GM21447 (cell line): ENCODE measurements at regions not wholly inside any gene's neighbourhood (a gene's known extent, or its start where the extent isn't known, plus 50 kb on each side); places are given as distances from the start of the nearest gene placed in this dataset.
A peak's percentile ranks its signal among the peaks of the same experiment; 100 is the strongest.

Experiments used
- ATAC-seq: cut with Tn5 transposase; IDR thresholded peaks from one replicate; pipeline ENCODE4 v1.9.1; 2021; ENCODE audit not compliant: unreplicated experiment

DNA sequence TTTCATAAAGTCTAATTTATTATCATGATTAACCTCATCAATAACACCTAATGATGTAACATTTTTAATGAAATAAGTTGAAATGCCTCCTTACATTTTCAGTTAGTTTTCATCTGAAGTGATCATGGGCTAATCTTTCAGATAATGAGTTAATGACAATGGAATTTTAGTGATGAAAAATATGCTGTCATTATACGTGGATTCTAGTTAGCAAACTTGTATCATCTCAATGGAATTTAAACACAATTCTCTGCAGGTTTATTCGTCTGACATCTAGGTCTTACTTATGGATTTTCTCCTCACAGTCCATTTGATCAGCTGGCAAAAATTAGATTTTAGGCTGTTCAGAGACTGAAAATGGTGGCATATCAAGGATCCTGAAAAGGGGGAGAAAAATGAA, 885.0 kb downstream of the SLC4A3 start:
- ATAC-seq = no peak

DNA sequence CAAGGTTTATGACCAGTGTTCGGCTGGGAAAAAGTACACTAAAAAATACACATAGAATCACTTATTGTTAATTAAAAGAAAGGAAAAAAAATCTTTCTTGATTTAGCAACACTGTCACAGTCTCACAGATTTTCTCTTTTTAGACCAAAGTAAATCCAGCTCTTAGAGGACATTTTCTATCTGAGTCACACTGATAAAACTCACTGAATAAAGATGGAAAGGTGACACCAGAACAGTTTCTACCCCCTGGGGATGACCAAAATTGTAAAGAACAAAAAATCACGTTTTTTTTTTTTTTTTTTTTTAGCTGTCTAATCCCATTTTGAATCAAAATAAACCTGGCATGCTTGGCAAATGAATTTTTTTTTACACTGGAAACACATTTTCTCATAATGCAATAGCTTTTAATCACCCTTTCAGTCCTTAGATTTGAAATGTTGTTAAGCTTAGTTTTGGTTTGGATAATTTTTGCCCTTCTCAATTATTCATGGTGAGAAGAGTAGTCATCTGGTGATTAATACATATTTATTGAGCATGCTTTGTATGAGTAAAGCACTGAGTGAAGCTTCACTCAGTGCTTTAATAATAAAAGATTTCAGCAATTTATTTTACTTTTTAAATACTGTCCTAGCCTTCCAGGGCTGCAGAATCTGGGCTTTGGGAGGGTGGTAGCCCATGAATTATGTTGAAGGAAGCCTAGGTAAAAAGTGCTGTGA, 886.3 kb downstream of the SLC4A3 start:
- no peak for ATAC-seq

DNA sequence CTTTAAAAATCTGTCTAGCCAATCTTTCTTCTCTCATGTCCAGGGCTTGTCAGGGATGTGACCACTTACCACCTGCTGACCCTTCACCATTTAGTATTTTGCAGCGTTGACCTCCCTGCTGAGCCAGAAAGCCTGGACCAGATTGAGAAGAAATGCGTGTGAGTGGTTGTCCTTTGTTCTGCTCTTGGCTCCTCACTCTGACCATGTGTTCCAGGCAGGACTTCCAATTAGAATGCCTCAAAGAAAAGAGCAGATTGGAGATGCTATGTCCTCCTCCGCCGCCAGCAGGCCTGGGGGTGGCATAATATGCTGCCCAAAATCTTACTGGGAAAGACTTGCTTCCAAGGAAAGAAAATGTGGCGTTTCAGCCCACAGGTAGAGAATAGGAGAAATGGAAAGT, 894.1 kb downstream of the SLC4A3 start:
- ATAC-seq = no peak

DNA sequence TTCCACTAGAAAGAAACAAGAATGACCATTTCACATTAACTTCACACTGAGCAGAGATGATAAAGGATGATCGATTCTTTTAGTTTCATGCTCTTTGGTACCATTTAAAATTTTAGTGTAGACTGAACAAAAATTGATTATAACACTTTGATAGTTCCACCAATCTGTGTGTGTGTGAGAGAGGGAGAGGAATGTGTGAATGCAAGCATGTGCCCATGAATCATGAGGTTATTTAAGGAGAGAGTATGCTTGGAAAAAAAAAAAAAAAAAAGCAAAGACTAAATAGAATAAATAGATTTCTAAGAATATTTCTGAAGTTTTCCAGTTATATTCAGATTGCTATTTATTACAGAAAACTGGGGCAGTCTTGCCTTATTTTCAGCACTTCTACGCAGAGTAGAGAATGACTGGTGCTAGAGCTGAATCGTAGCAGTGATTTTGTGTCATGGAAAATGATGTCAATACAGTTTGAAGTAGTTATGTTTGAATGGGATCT, 900.8 kb downstream of the SLC4A3 start:
- ATAC-seq = no peak

DNA sequence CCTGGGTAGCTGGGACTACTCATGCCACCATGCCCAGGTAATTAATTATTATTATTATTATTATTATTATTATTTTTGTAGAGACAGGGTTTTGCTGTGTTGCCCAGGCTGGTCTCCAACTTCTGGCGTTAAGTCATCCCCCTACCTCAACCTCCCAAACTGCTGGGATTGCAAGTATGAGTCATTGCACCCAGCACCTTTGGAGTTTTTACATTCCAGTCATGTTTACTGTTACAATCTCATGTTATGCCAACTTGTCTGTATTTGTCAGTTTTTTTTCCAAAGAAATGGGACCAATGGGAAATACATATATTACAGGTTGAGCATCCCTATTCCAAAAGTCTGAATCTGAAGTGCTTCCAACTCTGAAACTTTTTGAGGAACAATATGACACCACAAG, 903.8 kb downstream of the SLC4A3 start:
- no peak for ATAC-seq

DNA sequence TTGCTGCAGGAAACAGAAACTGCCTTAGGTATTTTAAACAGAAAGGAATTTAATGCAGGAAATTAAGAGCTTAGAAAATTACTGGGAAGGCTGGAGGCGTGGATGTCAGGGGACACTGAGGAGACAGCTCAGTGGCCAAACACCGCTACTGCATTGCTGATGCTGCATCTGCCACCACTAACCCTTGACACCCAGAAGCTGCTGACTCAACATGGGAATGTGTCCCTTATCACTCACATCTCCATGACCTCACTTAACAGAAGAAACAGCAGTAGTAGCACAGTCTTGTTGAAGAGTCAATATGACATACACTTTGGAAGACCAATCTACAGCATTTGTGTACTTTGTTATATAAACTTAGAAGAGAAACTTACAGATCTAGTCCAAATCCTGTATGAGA, 906.1 kb downstream of the SLC4A3 start:
- ATAC-seq = peak; percentile 74

DNA sequence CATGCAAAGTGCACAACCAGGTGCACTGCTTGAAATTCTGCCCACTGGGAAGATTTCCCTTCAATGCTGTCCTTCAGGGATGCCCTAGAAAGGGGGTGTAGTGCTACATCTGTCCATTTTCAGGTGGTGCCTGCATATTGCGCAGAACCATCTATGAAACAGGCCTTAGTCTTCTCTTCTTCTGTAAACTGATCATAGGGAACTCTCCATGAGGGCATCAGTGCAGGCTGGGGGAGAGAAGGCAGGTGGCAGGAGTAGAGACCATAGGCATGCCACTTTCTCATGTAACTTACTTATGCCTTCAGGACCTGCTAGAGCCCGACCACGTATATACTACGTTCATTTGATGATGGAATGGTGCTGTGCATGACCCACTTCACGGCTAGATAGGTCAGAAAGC, 912.1 kb downstream of the SLC4A3 start:
- ATAC-seq = no peak

DNA sequence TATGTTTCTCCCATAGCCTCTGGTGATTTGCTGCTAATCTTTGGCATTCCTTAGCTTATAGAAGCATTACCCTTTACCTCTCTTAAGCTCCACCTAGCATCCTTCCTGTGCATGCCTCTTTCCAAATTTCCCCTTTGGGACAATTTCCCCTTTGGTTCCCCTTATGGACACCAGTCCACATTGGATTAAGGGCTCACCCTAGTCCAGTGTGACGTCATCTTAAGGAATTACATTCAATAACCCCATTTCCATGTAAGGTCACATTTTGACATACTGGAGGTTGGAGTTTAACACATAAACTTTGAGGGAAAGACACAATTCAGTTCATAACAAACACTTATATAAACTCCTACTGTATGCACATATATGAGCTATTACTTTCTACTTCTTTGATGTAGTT, 916.6 kb downstream of the SLC4A3 start:
- ATAC-seq = no peak

DNA sequence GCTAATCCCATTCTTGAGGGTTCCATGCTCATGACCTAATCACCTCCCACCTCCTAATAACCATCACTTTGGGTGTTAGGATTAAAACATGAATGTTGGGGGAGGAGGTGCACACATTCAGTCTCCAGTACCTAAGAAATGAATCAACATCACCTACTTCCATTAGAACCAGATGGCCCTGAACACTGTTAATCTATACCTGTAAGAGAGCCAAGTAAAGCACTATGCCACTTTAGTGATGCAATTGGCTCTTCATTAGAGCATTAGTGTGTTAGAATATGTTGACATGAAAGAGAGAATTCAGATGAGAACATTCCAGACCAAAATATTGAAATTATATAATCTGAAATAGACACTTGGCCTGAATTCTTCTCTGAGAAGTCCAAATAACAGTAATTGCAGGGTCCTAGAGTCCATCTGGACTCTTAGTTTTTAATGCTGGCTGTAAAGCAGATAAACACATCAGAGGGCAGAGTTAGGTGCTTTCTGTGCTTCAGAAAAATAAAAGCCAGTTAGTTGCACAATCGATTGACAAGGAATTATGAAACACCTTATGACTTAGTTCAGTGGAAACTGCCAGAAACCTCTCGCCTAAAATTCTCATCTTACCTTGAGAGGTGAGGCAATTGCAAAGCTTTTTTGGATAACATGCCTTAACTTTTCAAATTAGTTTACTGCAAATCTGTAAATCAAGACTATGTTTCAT, 923.7 kb downstream of the SLC4A3 start:
- no peak for ATAC-seq

DNA sequence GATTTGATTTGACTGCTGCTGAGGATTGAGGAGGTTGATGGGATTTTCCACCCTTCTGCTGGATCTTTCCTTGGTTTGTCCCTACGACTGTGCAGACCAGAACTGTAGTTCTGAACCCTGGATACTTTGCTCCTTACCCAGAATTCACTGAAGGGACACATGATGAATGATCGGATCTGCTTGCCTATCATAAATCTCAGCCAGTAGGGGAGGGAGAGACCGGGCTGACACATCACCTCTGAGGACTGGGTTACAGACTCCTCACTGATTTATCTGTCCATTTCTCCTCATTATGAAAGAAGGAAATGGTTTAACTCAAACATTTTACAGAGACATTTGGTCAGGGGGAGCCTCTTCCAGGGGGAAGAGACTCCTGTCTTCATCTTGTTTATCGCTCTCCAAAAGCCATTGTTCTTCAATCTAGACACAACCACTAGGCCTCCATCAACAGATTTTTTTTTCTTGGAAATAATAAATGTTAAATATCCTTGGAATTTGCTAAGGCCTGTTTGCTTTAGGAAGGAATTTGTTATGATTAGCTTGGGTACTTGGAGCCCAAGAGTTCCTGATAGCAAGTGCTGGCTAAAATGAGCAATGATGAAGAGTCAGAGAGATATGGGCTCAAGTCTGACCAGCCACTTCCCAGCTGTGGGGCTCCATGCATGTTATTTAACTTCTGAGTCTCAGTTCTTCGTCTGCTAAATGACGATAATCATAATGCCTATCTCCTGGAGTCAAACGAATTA, 925.5 kb downstream of the SLC4A3 start:
- no peak for ATAC-seq

DNA sequence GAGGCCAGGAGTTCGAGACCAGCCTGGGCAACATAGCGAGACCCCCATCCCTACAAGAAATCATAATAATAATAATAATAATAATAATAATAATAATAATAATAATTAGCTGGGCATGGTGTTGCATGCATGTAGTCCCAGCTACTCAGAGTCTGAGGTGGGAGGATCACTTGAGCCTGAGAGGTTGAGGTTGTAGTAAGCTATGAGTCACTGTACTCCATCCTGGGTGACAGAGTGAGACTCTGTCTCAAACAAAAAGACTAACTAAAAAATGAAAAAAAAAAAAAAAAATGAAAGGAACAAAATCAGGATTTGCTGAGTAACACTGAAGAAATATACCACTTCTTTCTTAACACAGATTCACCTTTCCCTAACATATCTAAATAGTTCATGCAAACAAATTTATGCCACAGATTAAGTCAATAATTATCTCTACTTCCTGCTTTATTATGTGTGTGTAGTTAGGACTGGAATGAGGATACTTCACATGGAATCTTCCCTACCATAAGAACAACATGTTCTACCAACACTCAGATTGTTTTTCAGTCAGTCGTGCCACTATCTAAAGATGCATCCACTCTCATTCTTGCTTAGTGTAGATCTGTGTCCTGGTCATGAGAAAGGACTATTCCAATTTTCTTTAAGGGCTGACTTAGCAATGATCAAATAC, 928.7 kb downstream of the SLC4A3 start:
- ATAC-seq = no peak

DNA sequence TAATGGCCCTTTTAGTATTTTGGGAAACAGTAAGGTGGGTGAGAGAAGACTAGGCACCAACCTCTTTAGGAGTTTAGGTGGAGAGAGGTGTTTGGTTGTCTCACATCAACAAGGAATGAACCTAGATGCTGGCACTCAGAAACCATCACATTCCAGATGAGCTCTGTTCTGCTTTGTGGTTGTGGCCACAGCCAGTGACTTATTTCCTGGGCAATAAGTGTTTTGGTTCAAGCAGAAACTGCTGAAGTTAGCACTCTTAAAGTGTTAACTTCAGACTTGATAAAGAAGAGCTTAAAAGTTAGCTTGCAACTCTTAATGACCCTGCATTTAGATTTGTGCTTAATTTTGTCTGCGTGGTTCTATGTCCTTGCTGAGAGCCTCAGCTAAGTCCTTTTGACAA, 929.2 kb downstream of the SLC4A3 start:
- ATAC-seq = no peak

DNA sequence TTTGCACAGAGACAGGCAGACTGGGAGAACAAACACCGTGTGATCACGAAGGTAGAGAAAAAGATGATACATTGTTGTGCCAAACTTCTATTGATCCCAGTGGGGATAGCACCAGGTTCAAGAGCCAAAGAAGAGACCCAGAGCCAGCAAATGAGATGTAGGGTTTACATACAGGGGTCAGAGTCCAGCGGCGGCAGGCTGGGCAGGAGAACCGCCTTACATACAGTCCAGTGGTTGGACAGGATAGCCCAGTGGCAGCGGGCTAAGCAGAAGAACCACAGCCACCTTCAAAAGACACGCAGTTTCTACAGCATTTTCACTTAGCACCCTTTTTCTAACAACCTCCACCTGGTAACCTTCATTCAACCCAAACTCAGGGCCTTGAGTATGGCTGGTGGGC, 932.8 kb downstream of the SLC4A3 start:
- ATAC-seq = no peak

DNA sequence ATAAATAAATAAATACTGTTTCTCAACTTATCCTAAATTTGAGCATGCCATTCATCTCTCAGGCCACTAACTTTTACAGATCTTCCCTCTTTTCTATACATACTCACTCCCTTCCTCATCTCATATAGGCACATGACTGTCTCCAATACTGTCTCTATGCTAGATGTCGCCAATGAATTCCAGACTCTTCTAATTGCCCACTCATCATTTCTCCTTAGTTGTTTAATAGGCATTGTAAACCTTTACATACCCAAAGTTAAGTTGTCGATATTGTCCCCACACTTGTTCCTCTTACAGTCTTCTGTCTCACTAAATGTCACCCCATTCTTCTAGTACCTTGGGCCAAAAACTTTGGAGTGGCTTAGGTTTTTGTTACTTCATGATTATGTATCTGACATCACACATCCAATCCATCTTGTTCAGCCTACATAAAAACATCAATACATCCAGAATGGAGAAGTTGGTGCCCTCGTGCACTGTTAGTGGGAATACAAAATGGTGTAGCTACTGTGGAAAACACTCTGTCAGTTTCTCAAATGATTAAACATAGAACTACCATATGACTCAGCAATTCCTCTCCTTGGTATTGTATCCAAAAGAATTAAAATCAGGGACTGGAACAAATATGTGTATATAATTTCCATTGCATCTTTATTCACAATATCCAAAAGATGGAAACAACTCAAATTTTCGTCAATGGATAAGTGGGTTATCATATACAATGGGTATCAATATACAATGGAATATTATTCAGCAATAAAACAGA, 935.1 kb downstream of the SLC4A3 start:
- ATAC-seq = no peak

DNA sequence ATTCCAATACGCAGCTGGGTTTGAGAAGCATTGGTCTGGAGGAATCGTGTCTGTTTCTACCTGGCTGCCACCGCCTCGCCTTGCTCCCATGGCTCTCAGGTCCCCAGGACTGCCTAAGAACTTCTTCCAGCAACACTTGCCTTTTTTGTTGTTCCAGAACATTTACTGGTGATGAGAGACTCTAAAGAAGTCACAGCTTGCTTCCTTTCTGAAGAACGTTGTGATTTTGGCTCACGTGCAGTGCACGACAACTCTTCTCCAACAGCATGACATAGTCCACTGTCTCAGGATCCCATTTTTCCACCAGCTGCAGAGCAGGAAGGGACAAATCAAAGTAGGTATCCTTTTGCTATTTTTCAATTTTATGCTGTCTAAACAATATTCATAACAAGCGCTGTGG, 940.9 kb downstream of the SLC4A3 start:
- ATAC-seq = no peak

DNA sequence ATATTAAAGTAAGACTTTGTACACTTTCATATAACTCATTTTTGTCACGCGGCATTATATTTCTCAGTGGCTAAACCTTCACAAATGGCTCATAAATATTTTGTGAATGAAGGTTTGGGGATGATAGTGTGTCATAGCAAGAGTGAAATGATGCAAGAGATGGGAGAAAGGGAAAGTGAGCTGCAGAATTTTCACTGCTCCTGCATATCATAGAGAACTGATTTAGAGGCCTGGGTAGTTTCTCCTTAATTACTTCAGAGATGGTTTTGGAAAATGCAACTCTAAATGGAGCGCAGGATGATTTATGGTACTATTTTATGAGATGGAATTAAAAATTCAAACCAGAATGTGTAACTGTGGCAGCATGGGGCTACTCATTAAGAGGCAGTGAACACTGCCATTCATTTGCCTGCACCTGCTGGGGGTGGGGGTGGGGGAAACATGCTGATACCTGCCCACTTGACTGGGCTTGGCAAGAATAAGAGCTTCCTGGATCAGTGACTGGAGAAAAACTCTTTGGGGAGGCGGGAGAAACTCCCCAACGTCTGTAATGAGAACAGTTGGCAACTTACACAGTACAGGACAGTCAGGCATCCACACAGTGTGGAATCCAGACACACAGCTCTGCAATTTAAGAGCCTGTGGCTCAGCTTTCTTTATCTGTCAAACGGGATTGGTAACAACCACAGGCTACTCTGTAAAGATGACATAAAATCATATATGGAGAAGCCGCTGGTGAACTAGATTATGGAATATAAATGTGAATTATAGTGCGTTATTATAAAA, 941.9 kb downstream of the SLC4A3 start:
- ATAC-seq = no peak

DNA sequence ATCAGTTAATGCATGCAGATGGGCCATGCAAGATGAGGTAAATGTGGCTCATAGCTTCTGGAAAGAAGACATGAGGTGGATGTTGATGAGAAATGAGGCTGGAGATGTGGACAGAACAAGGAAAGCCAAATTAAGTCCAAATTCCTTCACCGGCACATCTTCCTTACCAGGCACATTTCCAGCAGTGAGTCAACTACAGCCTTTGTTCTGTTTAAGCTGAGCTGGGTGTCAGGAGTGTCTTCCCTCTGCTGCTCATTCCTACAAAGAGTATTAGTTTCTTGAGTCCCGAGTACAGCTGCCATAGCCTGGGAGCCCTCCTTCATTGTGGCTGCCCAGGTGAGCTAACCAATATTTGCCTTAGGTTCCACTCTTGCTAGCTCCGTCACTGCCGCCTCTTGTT, 945.0 kb downstream of the SLC4A3 start:
- ATAC-seq = no peak

DNA sequence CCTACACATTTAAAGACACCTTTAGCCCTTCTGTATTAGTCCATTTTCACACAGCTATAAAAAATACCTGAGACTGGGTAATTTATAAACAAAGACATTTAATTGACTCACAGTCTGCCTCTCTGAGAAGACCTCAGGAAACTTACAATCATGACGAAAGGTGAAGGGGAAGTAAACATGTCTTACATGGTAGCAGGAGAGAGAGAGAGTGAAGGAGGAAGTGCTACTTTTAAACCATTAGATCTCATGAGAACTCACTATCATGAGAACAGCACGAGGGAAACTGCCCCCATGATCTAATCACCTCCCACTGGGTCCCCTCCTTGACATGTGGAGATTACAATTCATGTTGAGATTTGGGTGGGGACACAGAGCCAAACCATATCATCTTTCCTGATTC, 946.6 kb downstream of the SLC4A3 start:
- no peak for ATAC-seq

DNA sequence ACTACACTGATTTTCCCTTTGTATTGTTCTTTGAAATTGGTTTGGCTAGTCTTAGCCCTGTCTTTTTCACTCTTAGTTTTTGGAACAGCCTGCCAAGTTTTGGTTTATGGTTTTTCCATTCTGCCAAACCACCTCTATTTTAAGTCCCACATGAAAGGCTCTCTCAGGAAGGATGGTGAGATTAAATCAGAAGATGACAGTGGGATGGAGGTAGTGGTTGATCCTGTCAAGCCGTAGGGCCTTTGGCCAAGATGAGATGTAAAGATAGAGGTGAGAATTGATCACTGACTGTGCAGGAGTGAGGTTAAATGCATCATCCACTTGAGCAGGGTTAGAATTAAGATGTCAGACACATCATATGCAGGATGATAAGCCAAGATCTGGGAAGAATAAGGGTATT, 948.5 kb downstream of the SLC4A3 start:
- no peak for ATAC-seq

DNA sequence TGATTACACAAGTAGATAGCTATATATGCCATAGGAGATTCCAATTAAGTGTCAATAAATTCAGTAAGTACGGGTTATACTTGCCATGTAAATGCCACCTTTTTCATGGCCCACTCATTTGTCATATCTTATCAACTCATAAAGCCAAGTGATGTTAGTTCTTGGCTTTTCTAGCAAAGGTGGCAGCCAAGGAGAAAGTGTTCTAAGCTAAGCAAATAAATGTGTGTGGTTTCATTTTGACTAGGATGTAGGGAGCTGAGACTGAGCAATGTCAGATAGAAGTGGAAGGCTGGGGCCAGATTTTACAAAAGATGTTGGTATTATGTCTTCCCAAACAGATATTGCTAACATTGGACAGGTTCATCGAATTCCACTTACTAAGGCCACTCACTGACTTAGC, 952.0 kb downstream of the SLC4A3 start:
- ATAC-seq = no peak
